HG02571 (cell line): ENCODE measurements at regions not wholly inside any gene's neighbourhood (a gene's known extent, or its start where the extent isn't known, plus 50 kb on each side); places are given as distances from the start of the nearest gene placed in this dataset.
A peak's percentile ranks its signal among the peaks of the same experiment; 100 is the strongest.
"Not testable (repeated sequence)": the region's sequence is repeated elsewhere in the genome, so short reads cannot be mapped to it uniquely, and the experiment has no call there.

ENCODE experiments used
- ATAC-seq: cut with Tn5 transposase; IDR thresholded peaks from one replicate; pipeline ENCODE4 v1.9.1; 2021; ENCODE audit warnings: mild to moderate bottlenecking, moderate library complexity; ENCODE audit not compliant: unreplicated experiment

- ATAC-seq = no peak
Observed at GRCh38 chr4:114034189-114034588, 54.7 kb upstream of the ARSJ start.

GRCh38 chr4:114036426-114036825 is 57.0 kb upstream of the ARSJ start:
- no peak for ATAC-seq

DNA sequence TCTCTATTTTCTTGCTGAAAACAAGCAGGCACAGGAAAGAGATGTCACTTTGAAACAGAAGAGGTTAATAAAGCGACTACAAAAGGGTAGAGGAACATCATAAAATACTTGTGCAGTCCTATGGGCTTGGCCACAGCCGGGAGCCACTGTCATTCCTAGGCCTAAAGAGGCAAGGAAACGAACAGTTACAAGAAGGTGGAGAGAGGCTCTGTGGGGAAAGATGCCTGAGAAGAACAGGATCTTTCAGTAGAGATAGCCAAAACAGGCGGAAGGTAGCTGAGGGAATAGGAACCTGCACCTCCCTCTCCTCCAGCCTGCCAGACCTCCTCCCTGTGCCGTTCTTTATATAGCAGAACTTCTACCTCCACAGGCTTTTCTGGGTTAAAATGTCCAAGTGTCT is 57.4 kb upstream of the ARSJ start:
- ATAC-seq = no peak

- no peak for ATAC-seq
Observed at GRCh38 chr4:114037988-114038387, 58.5 kb upstream of the ARSJ start.

DNA sequence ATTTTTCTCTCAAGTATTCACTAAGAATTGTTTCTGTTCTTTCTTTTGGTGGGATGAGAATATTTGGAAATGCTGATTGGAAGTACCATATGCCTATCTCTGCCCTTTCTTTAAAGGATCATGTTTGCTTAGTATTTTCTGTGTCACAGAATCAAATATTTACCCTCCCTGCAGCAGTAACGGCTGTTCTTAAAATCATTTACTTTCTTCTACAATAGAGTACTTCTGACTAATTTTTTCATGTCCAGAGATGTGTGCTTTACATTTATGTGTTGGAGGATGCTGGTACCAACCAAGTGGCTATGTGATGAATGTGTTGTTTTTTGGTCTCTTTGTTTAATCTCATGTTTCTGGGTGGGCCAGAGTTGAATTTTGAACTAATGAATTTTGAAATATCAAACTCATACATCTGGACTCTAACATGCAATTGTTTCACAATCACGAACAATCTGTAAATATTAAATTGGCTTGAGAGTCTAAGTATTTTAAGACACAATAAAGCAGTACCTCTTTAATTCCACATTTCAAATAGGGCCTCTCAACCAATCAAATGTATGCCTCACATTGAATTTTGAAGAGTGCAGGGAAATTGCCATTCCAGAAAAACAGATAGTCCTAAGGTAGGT is 59.4 kb upstream of the ARSJ start:
- ATAC-seq = no peak

- ATAC-seq = peak; percentile 84
Observed at GRCh38 chr4:114040319-114041116, 61.1 kb upstream of the ARSJ start.

DNA sequence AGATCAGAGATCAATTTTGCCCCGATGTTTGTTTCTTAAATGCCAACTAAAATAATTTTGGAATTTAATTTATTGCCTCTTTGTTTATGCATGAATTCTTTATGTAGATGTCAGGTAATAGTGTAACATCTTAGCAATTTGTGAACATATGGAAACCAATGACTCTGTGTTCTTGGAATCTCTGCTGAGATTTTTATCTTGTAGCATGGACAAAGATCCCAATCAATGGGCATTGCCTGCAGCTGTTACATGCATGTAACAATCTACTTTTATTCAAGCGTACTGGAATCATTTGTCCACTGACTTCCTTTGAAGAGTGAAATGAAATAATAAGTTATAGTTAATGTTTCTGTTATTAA is 61.6 kb upstream of the ARSJ start:
- no peak for ATAC-seq

GRCh38 chr4:114043116-114043515 is 63.7 kb upstream of the ARSJ start:
- ATAC-seq = no peak

- ATAC-seq = not testable (repeated sequence)
Observed at GRCh38 chr4:114044351-114044750, 64.9 kb upstream of the ARSJ start.

GRCh38 chr4:114046331-114046730 is 66.9 kb upstream of the ARSJ start:
- ATAC-seq = no peak

DNA sequence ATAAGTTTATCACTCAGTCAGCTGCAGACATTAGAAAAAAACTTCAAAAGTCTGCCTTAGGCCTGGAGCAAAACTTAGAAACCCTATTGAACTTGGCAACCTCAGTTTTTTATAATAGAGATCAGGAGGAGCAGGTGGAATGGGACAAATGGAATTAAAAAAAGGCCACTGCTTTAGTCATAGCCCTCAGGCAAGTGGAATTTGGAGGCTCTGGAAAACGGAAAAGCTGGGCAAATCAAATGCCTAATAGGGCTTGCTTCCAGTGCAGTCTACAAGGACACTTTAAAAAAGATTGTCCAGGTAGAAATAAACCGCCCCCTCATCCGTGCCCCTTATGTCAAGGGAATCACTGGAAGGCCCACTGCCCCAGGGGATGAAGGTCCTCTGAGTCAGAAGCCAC is 68.7 kb upstream of the ARSJ start:
- ATAC-seq = not testable (repeated sequence)

DNA sequence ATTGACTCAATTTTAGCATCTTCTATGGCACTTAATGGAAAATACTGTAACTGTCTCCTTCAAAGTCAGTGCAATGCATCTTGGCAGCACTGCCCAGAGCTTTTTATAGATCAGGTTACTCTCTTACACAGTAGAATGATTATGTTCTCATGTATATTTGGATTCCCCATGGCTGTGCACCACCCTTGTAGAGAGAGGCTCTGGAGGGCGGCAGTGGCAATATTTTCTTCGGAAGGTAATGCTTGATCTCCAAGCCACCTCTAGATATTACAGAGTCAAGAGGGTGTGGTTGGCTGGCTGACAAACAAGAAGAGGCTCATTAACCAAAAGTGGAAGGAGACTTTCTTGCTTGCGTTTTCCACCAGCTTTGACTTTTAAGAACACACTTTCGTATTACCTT is 72.8 kb upstream of the ARSJ start:
- ATAC-seq = no peak

DNA sequence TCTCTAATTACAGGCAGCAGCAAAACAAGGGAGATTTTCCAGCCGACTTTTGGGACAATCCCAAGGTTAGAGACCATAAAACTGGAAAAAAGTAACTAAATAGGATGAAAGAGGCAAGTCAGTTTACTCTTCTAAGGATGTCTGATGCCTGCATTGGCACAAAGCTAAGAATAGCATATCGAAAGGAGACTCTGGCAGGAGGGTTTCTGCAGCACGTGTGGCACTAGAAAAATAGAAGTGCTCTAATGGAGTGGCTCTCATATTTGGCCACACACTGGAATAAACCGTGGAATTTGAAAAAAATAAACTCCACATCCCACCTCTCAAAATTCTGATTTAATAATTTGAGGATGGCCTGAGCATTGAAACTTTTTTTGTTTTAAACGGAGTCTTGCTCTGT is 77.2 kb upstream of the ARSJ start:
- ATAC-seq = no peak

GRCh38 chr4:114057746-114058145 is 78.3 kb upstream of the ARSJ start:
- no peak for ATAC-seq

- ATAC-seq = no peak
Observed at GRCh38 chr4:114062499-114062898, 83.1 kb upstream of the ARSJ start.

GRCh38 chr4:114072781-114073180 is 93.3 kb upstream of the ARSJ start:
- ATAC-seq = no peak

DNA sequence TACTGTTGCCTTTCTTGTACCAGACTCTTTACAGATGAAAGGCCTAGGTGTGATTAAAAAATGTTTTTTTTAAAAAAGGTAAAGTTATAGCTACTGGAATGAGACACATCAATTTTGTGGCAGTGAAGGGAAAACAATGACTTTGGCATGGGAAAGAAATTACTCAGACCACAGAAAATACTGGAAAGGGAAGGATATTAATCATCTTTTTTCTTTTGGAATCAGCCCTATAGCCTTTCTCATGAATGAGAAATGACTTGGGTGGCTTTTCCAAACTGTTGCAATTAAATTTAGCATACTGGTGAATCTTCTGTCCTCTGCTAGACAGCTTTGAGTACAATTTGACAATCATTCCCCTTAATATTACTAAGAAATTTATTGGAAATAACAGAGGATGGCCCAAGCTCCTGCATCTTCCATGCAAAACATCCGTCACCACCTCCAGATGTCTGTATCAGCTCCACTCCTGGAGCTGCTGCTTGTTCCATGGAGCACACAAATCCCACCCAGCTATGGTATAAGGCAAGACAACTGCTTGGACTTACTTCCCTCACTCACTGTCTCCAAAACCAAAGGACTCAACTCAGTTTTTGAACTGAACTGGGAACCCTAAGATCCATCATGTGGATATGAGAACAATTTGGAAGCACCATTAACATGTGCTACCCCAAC is 97.6 kb upstream of the ARSJ start:
- ATAC-seq = no peak

DNA sequence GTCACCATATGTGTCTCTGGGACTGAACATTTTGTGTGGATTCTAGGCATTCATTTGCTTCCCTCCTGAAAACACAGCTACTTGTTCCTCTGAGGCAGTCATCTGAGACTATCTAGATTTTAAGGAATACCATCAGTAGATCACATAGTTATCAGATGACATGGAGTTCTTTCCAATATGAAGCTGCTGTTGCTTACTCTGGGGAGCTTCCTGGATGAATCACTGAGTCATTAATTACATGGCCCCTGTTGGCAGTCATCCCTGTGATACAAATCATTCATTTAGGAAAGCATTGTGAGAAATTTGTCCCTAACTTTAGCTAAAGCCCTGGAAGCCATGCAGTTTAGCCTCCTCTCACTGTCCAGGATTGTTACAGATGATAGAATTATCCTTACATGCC is 98.2 kb upstream of the ARSJ start:
- no peak for ATAC-seq

GRCh38 chr4:114078636-114079035 is 99.2 kb upstream of the ARSJ start:
- no peak for ATAC-seq

DNA sequence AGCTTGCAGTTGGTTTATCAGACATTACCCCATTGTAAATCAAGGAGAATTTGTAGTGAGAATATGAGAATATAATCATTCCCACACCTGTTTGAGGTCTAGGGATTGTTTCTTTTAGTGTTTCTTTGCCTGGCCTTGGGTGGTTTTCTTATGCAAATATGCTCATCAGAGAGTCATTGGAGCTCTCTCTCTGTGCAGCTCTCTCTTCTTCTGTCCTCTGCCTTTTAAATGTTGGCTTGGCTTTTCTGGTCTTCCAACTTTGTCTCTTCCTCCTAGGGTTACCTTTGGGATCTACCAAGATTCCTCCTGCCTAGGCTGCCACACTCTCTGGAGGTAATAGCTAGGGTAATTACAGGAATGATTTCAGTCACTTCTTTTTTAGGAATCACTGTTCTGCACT is 102.3 kb upstream of the ARSJ start:
- no peak for ATAC-seq

DNA sequence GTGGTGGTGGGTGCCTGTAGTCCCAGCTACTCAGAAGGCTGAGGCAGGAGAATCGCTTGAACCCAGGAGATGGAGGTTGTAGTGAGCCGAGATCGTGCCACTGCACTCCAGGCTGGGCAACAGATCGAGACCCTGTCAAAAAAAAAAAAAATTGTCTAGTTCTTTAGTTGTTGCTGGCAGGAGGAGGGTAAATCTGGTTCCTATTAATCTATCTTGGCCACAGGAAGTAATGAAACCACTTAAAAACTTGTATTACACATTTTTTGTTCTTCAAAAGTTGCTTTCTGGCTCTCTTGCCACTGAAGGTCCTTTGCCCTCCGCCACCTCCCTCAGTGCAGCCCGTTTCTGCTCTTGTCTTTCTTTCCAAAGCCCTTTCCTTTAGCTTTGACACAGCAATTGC is 102.9 kb upstream of the ARSJ start:
- ATAC-seq = no peak
